SK-N-MC (cell line): ENCODE measurements at regions not wholly inside any gene's neighbourhood (a gene's known extent, or its start where the extent isn't known, plus 50 kb on each side); places are given as distances from the start of the nearest gene placed in this dataset.

Experiments used
- EZH2 ChIP-seq: fragments of 200-600 bp; sonication (generic); IDR thresholded peaks from one replicate; pipeline ENCODE4 v1.6.1; 2017; ENCODE audit warnings: antibody characterized with exemption
- FOXP2 ChIP-seq: optimal IDR thresholded peaks from 2 replicates; pipeline ENCODE3; 2011; ENCODE audit warnings: mild to moderate bottlenecking, moderate library complexity; ENCODE audit not compliant: insufficient read depth; ENCODE audit errors: extremely low read length, control extremely low read depth
- POLR2AphosphoS5 ChIP-seq: IDR thresholded peaks from 2 replicates; pipeline ENCODE4 v1.6.1; 2012; ENCODE audit warnings: mild to moderate bottlenecking, low read depth, low read length, borderline replicate concordance

- TF ChIP-seq POLR2AphosphoS5 (no peak), EZH2 (no peak), FOXP2 (no peak)
Observed at GRCh38 chr5:13115476-13115875, 829.0 kb downstream of the DNAH5 start.
